H1 (cell line): ENCODE measurements at regions not wholly inside any gene's neighbourhood (a gene's known extent, or its start where the extent isn't known, plus 50 kb on each side); places are given as distances from the start of the nearest gene placed in this dataset.

Source experiments
- TF ChIP-seq, protein P1 (sequence below), 3 experiments: IDR thresholded peaks; 1 replicate in 2 of 3; 2 replicates in 1 of 3; pipeline versions ENCODE4 v1.5.1 to v1.6.1; 2011; ENCODE audit warnings: low read length in 3 of 3, mild to moderate bottlenecking in 3 of 3, inconsistent platforms in 2 of 3, low read depth in 1 of 3, moderate library complexity in 1 of 3; ENCODE audit not compliant: insufficient read depth in 1 of 3; ENCODE audit errors: control extremely low read depth in 1 of 3

DNA sequence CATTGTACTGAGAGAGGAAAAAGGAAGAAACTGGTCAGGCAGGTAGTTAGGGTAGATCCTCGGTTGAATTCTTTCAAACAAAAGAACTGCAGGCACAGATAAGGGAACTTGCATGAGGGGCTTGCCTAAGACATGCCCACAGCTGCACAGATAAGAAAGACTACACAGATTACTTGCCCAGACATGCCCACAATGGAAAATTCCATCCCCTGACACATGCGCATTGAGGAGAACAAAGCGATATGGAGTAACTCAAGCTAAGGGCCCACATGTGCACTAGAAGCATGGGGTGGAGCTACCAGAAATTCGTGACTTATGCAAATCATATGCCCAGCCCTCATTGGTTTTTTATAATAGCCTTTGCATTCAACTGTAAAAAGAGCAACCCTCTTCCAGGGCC, 181.3 kb upstream of the ZNF521 start (continued):
- TF ChIP-seq, protein P1, sequence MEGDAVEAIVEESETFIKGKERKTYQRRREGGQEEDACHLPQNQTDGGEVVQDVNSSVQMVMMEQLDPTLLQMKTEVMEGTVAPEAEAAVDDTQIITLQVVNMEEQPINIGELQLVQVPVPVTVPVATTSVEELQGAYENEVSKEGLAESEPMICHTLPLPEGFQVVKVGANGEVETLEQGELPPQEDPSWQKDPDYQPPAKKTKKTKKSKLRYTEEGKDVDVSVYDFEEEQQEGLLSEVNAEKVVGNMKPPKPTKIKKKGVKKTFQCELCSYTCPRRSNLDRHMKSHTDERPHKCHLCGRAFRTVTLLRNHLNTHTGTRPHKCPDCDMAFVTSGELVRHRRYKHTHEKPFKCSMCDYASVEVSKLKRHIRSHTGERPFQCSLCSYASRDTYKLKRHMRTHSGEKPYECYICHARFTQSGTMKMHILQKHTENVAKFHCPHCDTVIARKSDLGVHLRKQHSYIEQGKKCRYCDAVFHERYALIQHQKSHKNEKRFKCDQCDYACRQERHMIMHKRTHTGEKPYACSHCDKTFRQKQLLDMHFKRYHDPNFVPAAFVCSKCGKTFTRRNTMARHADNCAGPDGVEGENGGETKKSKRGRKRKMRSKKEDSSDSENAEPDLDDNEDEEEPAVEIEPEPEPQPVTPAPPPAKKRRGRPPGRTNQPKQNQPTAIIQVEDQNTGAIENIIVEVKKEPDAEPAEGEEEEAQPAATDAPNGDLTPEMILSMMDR (IDR thresholded peaks at IDR 0.05; ENCODE audit: control extremely low read depth in 1 of 3, insufficient read depth in 1 of 3, low read depth in 1 of 3, low read length in 3 of 3), result no peak
- TF ChIP-seq, all 59 proteins: peak for 0
